GM19239 (cell line): ENCODE measurements at regions not wholly inside any gene's neighbourhood (a gene's known extent, or its start where the extent isn't known, plus 50 kb on each side); places are given as distances from the start of the nearest gene placed in this dataset.

ENCODE experiments used
- DNase-seq: peaks from one replicate; pipeline ENCODE4 v3.0.0; 2011; ENCODE audit warnings: low spot score; ENCODE audit not compliant: insufficient read length
- FAIRE-seq: peaks from 2 replicates; lab custom pipeline; 2011; peaks lifted over from hg19 to GRCh38; lab: Jason Lieb, UNC

- no peak for DNase-seq
- FAIRE-seq, result no peak
Measured at GRCh38 chr12:131609762-131610161, 101.1 kb upstream of the SFSWAP start.

GRCh38 chr12:131610181-131610580 is 100.7 kb upstream of the SFSWAP start:
- DNase-seq (no peak), FAIRE-seq (no peak)

- no peak for FAIRE-seq
- no peak for DNase-seq
Measured at GRCh38 chr12:131610891-131611290, 100.0 kb upstream of the SFSWAP start.

GRCh38 chr12:131611416-131612091 is 99.3 kb upstream of the SFSWAP start:
- FAIRE-seq (no peak), DNase-seq (no peak)

- FAIRE-seq, result no peak
- DNase-seq, result no peak
Measured at GRCh38 chr12:131612092-131612755, 98.7 kb upstream of the SFSWAP start.

GRCh38 chr12:131613186-131613585 is 97.7 kb upstream of the SFSWAP start:
- FAIRE-seq (no peak), DNase-seq (no peak)

- FAIRE-seq (no peak), DNase-seq (no peak)
Measured at GRCh38 chr12:131613678-131614077, 97.2 kb upstream of the SFSWAP start.

- no peak for FAIRE-seq
- no peak for DNase-seq
Measured at GRCh38 chr12:131615326-131616042, 95.4 kb upstream of the SFSWAP start.

GRCh38 chr12:131616043-131616700 is 94.7 kb upstream of the SFSWAP start:
- DNase-seq, result no peak
- no peak for FAIRE-seq

GRCh38 chr12:131616738-131617137 is 94.2 kb upstream of the SFSWAP start:
- no peak for DNase-seq
- no peak for FAIRE-seq

GRCh38 chr12:131617179-131617578 is 93.7 kb upstream of the SFSWAP start:
- no peak for FAIRE-seq

GRCh38 chr12:131617596-131618302 is 93.1 kb upstream of the SFSWAP start:
- no peak for FAIRE-seq
- DNase-seq, result no peak

More at GRCh38 chr12:131617179-131617578, 93.7 kb upstream of the SFSWAP start:
- no peak for DNase-seq

GRCh38 chr12:131618303-131618658 is 92.6 kb upstream of the SFSWAP start:
- no peak for FAIRE-seq
- DNase-seq, result no peak

- DNase-seq (no peak), FAIRE-seq (no peak)
Measured at GRCh38 chr12:131618701-131619100, 92.2 kb upstream of the SFSWAP start.

- DNase-seq (no peak), FAIRE-seq (no peak)
Measured at GRCh38 chr12:131619106-131619642, 91.7 kb upstream of the SFSWAP start.

GRCh38 chr12:131619736-131620506 is 91.0 kb upstream of the SFSWAP start:
- DNase-seq, result no peak
- no peak for FAIRE-seq

GRCh38 chr12:131620520-131620919 is 90.4 kb upstream of the SFSWAP start:
- no peak for FAIRE-seq
- no peak for DNase-seq

GRCh38 chr12:131620946-131621681 is 89.8 kb upstream of the SFSWAP start:
- no peak for FAIRE-seq
- no peak for DNase-seq
